NCI-H1417 (cell line): ENCODE measurements at regions not wholly inside any gene's neighbourhood (a gene's known extent, or its start where the extent isn't known, plus 50 kb on each side); places are given as distances from the start of the nearest gene placed in this dataset.
"Not testable (repeated sequence)": the region's sequence is repeated elsewhere in the genome, so short reads cannot be mapped to it uniquely, and the experiment has no call there.

Experiments used
- DNase-seq, 3 experiments: peaks; one replicate each; lab custom pipeline; 2025; lab: John Stamatoyannopoulos, UW

GRCh38 chr9:82445556-82445955, 457.0 kb downstream of the SPATA31D1 start:
- no peak for DNase-seq

- DNase-seq = no peak
Measured at GRCh38 chr9:82447343-82447742, 458.8 kb downstream of the SPATA31D1 start.

- DNase-seq = no peak
Measured at GRCh38 chr9:82449986-82450385, 461.4 kb downstream of the SPATA31D1 start.

- no peak for DNase-seq
Measured at GRCh38 chr9:82454509-82455190, 466.1 kb downstream of the SPATA31D1 start.

- DNase-seq = no peak
Measured at GRCh38 chr9:82456642-82457041, 468.1 kb downstream of the SPATA31D1 start.

GRCh38 chr9:82457298-82457697, 468.7 kb downstream of the SPATA31D1 start:
- no peak for DNase-seq

GRCh38 chr9:82457891-82458290, 469.3 kb downstream of the SPATA31D1 start:
- peak in 1 of 3 experiments; percentile 29 for DNase-seq

GRCh38 chr9:82458296-82458695, 469.7 kb downstream of the SPATA31D1 start:
- no peak for DNase-seq

GRCh38 chr9:82466616-82467260, 478.2 kb downstream of the SPATA31D1 start:
- no peak for DNase-seq

- DNase-seq = no peak
Measured at GRCh38 chr9:82467436-82467835, 478.9 kb downstream of the SPATA31D1 start.

- DNase-seq = peak in 1 of 3 experiments; percentile 11
Measured at GRCh38 chr9:82474235-82474634, 485.7 kb downstream of the SPATA31D1 start.

GRCh38 chr9:82475584-82476301, 487.2 kb downstream of the SPATA31D1 start:
- DNase-seq = no peak

- no peak for DNase-seq
Measured at GRCh38 chr9:82480921-82481320, 492.3 kb downstream of the SPATA31D1 start.

GRCh38 chr9:82487935-82488312, 499.4 kb downstream of the SPATA31D1 start:
- DNase-seq = no peak

- peak in 2 of 3 experiments; percentile 47 to 79 for DNase-seq
Measured at GRCh38 chr9:82488313-82489200, 500.0 kb downstream of the SPATA31D1 start.

- DNase-seq = no peak
Measured at GRCh38 chr9:82489201-82489821, 500.7 kb downstream of the SPATA31D1 start.

GRCh38 chr9:82490019-82490499, 501.5 kb downstream of the SPATA31D1 start:
- DNase-seq = peak in 1 of 3 experiments; percentile 31

GRCh38 chr9:82490821-82491220, 502.2 kb downstream of the SPATA31D1 start:
- DNase-seq = not testable (repeated sequence)

GRCh38 chr9:82491604-82492003, 503.0 kb downstream of the SPATA31D1 start:
- DNase-seq = no peak

GRCh38 chr9:82492274-82492673, 503.7 kb downstream of the SPATA31D1 start:
- peak in 1 of 3 experiments; percentile 6 for DNase-seq
